SU-DHL-6 (cell line): ENCODE measurements at regions not wholly inside any gene's neighbourhood (a gene's known extent, or its start where the extent isn't known, plus 50 kb on each side); places are given as distances from the start of the nearest gene placed in this dataset.

Experiments
- H2AFZ ChIP-seq: fragments of 200-600 bp; sonication (generic); 2 replicates; pipeline ENCODE4 v1.6.1; 2014; ENCODE audit warnings: low read depth, mild to moderate bottlenecking, moderate library complexity, mixed read lengths, antibody characterized with exemption, low read length; ENCODE audit not compliant: severe bottlenecking
- H3F3A ChIP-seq: fragments of 200-600 bp; shearing (Covaris generic); 2 replicates; pipeline ENCODE4 v1.6.0; 2016; ENCODE audit warnings: antibody characterized with exemption, mild to moderate bottlenecking; ENCODE audit not compliant: insufficient read depth
- H3K27ac ChIP-seq: fragments of 200-600 bp; sonication (generic); 2 replicates; pipeline ENCODE4 v1.5.1; 2016; ENCODE audit warnings: low read depth, mild to moderate bottlenecking, low read length, moderate library complexity, mixed read lengths
- H3K27me3 ChIP-seq: fragments of 200-600 bp; sonication (generic), shearing (Covaris generic); 2 replicates; pipeline ENCODE4 v1.6.0; 2014; ENCODE audit warnings: mild to moderate bottlenecking, low read length
- H3K36me3 ChIP-seq: fragments of 200-600 bp; sonication (generic); 2 replicates; pipeline ENCODE4 v1.6.1; 2014; ENCODE audit warnings: mild to moderate bottlenecking, low read length, mixed read lengths
- H3K4me2 ChIP-seq: fragments of 300-600, 200-600 bp; shearing (Covaris generic), sonication (generic); 2 replicates; pipeline ENCODE4 v1.6.0; 2014; ENCODE audit warnings: low read length, low read depth, mild to moderate bottlenecking; ENCODE audit not compliant: poor library complexity, severe bottlenecking
- H3K4me3 ChIP-seq: fragments of 200-600 bp; sonication (generic); 2 replicates; pipeline ENCODE4 v1.5.1; 2014; ENCODE audit warnings: antibody characterized with exemption, low read length, mild to moderate bottlenecking, mixed read lengths; ENCODE audit not compliant: insufficient read depth, poor library complexity, severe bottlenecking
- H3K79me2 ChIP-seq: fragments of 200-600 bp; sonication (generic); 2 replicates; pipeline ENCODE4 v1.6.1; 2014; ENCODE audit warnings: mild to moderate bottlenecking, low read length, moderate library complexity; ENCODE audit not compliant: insufficient read depth
- H3K9ac ChIP-seq: fragments of 200-600 bp; sonication (generic); 2 replicates; pipeline ENCODE4 v1.7.0; 2014; ENCODE audit warnings: mild to moderate bottlenecking, low read length
- H3K9me2 ChIP-seq: fragments of 200-600 bp; sonication (generic); replicated peaks from 2 replicates; pipeline ENCODE4 v1.6.1; 2014; ENCODE audit warnings: low read length; ENCODE audit not compliant: insufficient read depth
- H3K9me3 ChIP-seq: fragments of 200-600 bp; sonication (generic); 2 replicates; pipeline ENCODE4 v1.6.1; 2014; ENCODE audit warnings: low read length, mixed read lengths; ENCODE audit not compliant: insufficient read depth
- H4K20me1 ChIP-seq: fragments of 200-600 bp; sonication (generic); 2 replicates; pipeline ENCODE4 v1.6.1; 2014; ENCODE audit warnings: low read depth, mild to moderate bottlenecking, antibody characterized with exemption, low read length, moderate library complexity, mixed read lengths
- EZH2phosphoT487 ChIP-seq: fragments of 200-600 bp; sonication (generic), shearing (Covaris generic); conservative IDR thresholded peaks from 2 replicates; pipeline ENCODE4 v1.6.1; 2018; ENCODE audit warnings: mild to moderate bottlenecking, antibody characterized with exemption, low read length, moderate library complexity, mixed read lengths
- TF ChIP-seq, protein P1 (sequence below): fragments of 200-600 bp; sonication (generic); IDR thresholded peaks from one replicate; pipeline ENCODE4 v1.5.1; 2017; ENCODE audit warnings: antibody characterized with exemption, mild to moderate bottlenecking, low read length, moderate library complexity; ENCODE audit not compliant: insufficient read depth, poor library complexity, severe bottlenecking

GRCh38 chr7:113770146-113770738, 148.6 kb downstream of the PPP1R3A start:
- Histone ChIP-seq H3K27ac (no peak overlapping the region), H4K20me1 (no peaks in the 10 kb centered on the region), H3K9me3 (no peaks in the 10 kb centered on the region), H3K9ac (no peak overlapping the region), H3K79me2 (no peaks in the 10 kb centered on the region), H2AFZ (no peak overlapping the region), H3K9me2 (no peaks in the 10 kb centered on the region), H3K4me3 (no peak overlapping the region), H3K27me3 (no peaks in the 10 kb centered on the region), H3F3A (no peaks in the 10 kb centered on the region), H3K36me3 (no peaks in the 10 kb centered on the region), H3K4me2 (no peak overlapping the region)
- TF ChIP-seq EZH2phosphoT487: no peak
- TF ChIP-seq, protein P1, sequence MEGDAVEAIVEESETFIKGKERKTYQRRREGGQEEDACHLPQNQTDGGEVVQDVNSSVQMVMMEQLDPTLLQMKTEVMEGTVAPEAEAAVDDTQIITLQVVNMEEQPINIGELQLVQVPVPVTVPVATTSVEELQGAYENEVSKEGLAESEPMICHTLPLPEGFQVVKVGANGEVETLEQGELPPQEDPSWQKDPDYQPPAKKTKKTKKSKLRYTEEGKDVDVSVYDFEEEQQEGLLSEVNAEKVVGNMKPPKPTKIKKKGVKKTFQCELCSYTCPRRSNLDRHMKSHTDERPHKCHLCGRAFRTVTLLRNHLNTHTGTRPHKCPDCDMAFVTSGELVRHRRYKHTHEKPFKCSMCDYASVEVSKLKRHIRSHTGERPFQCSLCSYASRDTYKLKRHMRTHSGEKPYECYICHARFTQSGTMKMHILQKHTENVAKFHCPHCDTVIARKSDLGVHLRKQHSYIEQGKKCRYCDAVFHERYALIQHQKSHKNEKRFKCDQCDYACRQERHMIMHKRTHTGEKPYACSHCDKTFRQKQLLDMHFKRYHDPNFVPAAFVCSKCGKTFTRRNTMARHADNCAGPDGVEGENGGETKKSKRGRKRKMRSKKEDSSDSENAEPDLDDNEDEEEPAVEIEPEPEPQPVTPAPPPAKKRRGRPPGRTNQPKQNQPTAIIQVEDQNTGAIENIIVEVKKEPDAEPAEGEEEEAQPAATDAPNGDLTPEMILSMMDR: no peak

DNA sequence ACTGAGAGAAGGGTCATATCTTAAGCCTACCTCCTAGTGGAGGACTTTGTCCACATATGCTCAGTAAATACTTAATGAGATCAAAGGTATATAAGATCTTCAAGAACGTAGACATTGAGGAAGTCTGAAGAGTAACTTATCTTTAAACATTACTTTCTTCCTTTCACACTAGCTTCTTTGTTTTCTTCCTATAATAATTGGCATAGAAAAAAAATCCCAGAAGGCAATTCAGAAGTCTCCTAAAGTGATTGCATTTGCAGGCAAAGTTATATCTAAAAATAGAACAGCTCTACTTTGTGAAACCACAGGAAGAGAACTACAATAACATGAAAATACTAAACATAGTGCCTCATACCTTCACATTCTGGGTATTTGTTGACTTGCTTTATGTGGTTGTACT, 150.4 kb downstream of the PPP1R3A start:
- H3K27me3 ChIP-seq: no peaks in the 10 kb centered on the region
- TF ChIP-seq, protein P1: no peak
- no peak for TF ChIP-seq EZH2phosphoT487
- no peaks in the 10 kb centered on the region for H3K9me3 ChIP-seq
- no peak overlapping the region for H3K27ac ChIP-seq
- no peak overlapping the region for H3K9ac ChIP-seq
- H4K20me1 ChIP-seq: no peaks in the 10 kb centered on the region
- H3K4me3 ChIP-seq: no peak overlapping the region
- H3F3A ChIP-seq: no peaks in the 10 kb centered on the region
- H3K79me2 ChIP-seq: no peaks in the 10 kb centered on the region
- no peaks in the 10 kb centered on the region for H3K9me2 ChIP-seq
- H2AFZ ChIP-seq: no peak overlapping the region
- H3K36me3 ChIP-seq: no peaks in the 10 kb centered on the region
- H3K4me2 ChIP-seq: no peak overlapping the region

DNA sequence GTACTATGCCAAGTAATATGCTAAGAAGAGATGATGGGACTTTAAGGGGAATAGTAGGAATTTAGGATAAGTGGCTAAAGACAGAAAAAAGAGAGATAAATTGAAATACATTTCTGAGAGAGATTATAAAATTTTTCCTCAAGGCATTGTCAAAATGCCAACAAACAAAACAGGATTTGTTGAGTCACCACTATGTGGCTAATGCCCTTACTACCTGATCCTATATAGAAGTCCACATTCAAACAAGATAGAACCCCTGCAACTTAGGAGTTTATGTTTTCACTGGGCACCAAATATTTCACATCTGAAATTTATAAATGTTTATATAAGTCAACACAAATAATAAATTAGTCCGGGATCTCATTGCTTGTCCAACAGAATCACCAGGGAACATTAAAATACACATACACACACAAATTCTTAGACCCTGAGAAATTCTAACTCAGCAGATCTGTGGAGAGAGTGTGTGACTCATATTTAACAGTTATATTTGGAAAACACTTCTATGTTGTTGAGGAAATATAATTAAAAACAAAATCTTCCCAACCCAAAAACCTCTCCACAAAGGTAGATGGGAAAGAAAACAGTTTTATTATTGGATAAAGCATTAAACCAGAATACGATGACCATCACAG, 154.3 kb downstream of the PPP1R3A start:
- Histone ChIP-seq H3K9ac (no peak overlapping the region), H4K20me1 (no peaks in the 10 kb centered on the region), H3K36me3 (no peaks in the 10 kb centered on the region), H2AFZ (no peak overlapping the region), H3K9me2 (no peaks in the 10 kb centered on the region), H3K27me3 (no peaks in the 10 kb centered on the region), H3K9me3 (no peaks in the 10 kb centered on the region), H3K27ac (no peak overlapping the region), H3F3A (no peaks in the 10 kb centered on the region), H3K4me3 (no peak overlapping the region), H3K4me2 (no peak overlapping the region), H3K79me2 (no peaks in the 10 kb centered on the region)
- TF ChIP-seq, protein P1: no peak
- no peak for TF ChIP-seq EZH2phosphoT487
